Sigmoid colon (tissue), 6 donors: ENCODE measurements at regions not wholly inside any gene's neighbourhood (a gene's known extent, or its start where the extent isn't known, plus 50 kb on each side); places are given as distances from the start of the nearest gene placed in this dataset.

Source experiments
- DNase-seq: peaks from one replicate; pipeline ENCODE4 v3.0.0-alpha.2; 2019
- H3K27ac ChIP-seq, 4 donors: fragments of 200-600 bp; sonication (generic); one replicate each; pipeline ENCODE4 v1.5.1; 2016 to 2019; ENCODE audit warnings: mild to moderate bottlenecking in 1 of 4
- H3K27me3 ChIP-seq, 3 donors: fragments of 200-600 bp; sonication (generic); one replicate each; pipeline ENCODE4 v1.5.1; 2019; ENCODE audit warnings: mild to moderate bottlenecking in 1 of 3
- H3K36me3 ChIP-seq, 4 donors: fragments of 200-600 bp; sonication (generic); one replicate each; pipeline ENCODE4 v1.5.1; 2016 to 2019
- H3K4me1 ChIP-seq, 4 donors: fragments of 200-600 bp; sonication (generic); one replicate each; pipeline ENCODE4 v1.5.1; 2017 to 2019
- H3K4me3 ChIP-seq, 4 donors: fragments of 200-600 bp; sonication (generic); one replicate each; pipeline ENCODE4 v1.5.1; 2017 to 2019; ENCODE audit warnings: mild to moderate bottlenecking in 2 of 4, moderate library complexity in 1 of 4
- H3K9me3 ChIP-seq, 4 donors: fragments of 200-600 bp in 3 of 4; sonication (generic) in 3 of 4; one replicate each; pipeline versions ENCODE4 v1.5.1 to v1.6.1; 2013 to 2019
- EP300 ChIP-seq, 4 donors: sonication (generic); formaldehyde crosslinking; IDR thresholded peaks; one replicate each; pipeline ENCODE4 v1.6.1; 2017; ENCODE audit warnings: antibody characterized with exemption in 4 of 4
- POLR2A ChIP-seq, 2 donors: fragments of 450-650 bp; IDR thresholded peaks; one replicate each; pipeline ENCODE4 v1.6.1; 2016; ENCODE audit warnings: antibody characterized with exemption in 2 of 2, mild to moderate bottlenecking in 2 of 2, moderate library complexity in 2 of 2
- POLR2AphosphoS5 ChIP-seq, 4 donors: sonication (generic); formaldehyde crosslinking; IDR thresholded peaks; one replicate each; pipeline ENCODE4 v1.6.1; 2017; ENCODE audit warnings: antibody characterized with exemption in 4 of 4
- WGBS, 2 donors: extraction: QIAGEN DNeasy Blood & Tissue Kit; methylation state at CpG; one replicate each; pipeline ENCODE4 v1.1.7; 2013; 5-methylcytosine and 5-hydroxymethylcytosine counted together
- intact Hi-C: fragments of 100-400 bp; cut with DNase I; formaldehyde crosslinking; loops from one replicate; pipeline ENCODE4 v1.15.1; 2023
- TF ChIP-seq, protein P1 (sequence below), 4 experiments: fragments of 450-650 bp in 3 of 4; fragments of 200-600 bp in 1 of 4; IDR thresholded peaks; one replicate each; pipeline ENCODE4 v1.5.1; 2016 to 2019; ENCODE audit warnings: antibody characterized with exemption in 4 of 4, mild to moderate bottlenecking in 3 of 4, moderate library complexity in 2 of 4
- donor health status: healthy with polysubstance abuse.
- donor health status: healthy.

DNA sequence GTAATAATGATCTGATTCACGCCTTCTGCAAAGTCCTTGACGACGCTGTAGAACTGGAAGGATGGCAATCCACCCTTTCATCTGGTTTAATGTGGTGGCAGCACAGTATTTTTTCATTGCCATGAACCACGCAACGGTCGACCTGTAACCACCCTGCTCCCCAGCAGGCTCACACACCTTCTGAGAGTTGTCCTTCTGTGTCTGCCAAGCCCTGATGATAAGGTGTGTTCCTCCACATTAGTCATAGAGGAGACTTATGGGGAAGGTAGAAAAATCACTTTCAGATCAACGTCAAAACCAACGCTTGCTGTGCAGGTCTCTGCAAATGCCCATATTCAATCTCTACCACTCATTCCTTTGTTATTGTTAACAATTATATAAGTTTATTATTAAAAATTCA lies 328.7 kb downstream of the SIPA1L2 start:
- no peak overlapping the region for H3K4me3 ChIP-seq
- no peaks in the 10 kb centered on the region for H3K36me3 ChIP-seq
- no peak overlapping the region for H3K27ac ChIP-seq
- intact Hi-C loops = no loop called here
- no peaks in the 10 kb centered on the region for H3K9me3 ChIP-seq
- no peaks in the 10 kb centered on the region for H3K27me3 ChIP-seq
- 43 to 90% methylated on average over 8 of the region's 8 CpGs for WGBS, 2 donors
- DNase-seq = no peak
- H3K4me1 ChIP-seq = peaks cover 0 to 6% (median 2%) of the 10 kb centered on the region in 4 donors
- TF ChIP-seq, protein P1, sequence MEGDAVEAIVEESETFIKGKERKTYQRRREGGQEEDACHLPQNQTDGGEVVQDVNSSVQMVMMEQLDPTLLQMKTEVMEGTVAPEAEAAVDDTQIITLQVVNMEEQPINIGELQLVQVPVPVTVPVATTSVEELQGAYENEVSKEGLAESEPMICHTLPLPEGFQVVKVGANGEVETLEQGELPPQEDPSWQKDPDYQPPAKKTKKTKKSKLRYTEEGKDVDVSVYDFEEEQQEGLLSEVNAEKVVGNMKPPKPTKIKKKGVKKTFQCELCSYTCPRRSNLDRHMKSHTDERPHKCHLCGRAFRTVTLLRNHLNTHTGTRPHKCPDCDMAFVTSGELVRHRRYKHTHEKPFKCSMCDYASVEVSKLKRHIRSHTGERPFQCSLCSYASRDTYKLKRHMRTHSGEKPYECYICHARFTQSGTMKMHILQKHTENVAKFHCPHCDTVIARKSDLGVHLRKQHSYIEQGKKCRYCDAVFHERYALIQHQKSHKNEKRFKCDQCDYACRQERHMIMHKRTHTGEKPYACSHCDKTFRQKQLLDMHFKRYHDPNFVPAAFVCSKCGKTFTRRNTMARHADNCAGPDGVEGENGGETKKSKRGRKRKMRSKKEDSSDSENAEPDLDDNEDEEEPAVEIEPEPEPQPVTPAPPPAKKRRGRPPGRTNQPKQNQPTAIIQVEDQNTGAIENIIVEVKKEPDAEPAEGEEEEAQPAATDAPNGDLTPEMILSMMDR (IDR thresholded peaks at IDR 0.05) = no peak
- TF ChIP-seq POLR2A (IDR thresholded peaks at IDR 0.05) (no peak), POLR2AphosphoS5 (IDR thresholded peaks at IDR 0.05) (no peak), EP300 (IDR thresholded peaks at IDR 0.05) (no peak)

DNA sequence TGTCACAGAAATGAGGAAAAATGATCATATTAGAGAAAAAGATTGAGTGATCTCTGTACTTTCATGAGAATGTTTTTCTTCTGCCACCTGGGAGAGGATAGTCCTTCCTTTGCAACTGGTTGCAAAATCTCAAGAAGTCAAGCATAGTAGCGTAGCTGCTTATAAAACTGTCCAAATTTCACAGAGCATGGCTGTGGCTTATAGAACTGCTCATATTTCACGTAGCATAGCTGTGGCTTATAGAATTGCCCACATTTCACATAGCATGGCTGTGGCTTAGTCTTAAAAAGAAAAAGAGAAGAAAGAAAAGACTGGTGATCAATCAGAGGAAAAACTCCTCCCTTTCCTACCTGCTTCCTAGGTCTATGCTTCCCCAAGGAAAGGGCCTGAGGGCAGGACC lies 329.5 kb downstream of the SIPA1L2 start:
- Histone ChIP-seq H3K36me3 (no peaks in the 10 kb centered on the region), H3K27ac (no peak overlapping the region), H3K9me3 (no peaks in the 10 kb centered on the region), H3K4me3 (no peak overlapping the region), H3K27me3 (no peaks in the 10 kb centered on the region), H3K4me1 (no peaks in the 10 kb centered on the region)
- intact Hi-C loops = no loop called here
- no peak for TF ChIP-seq EP300 (IDR thresholded peaks at IDR 0.05)
- no peak for TF ChIP-seq POLR2AphosphoS5 (IDR thresholded peaks at IDR 0.05)
- TF ChIP-seq POLR2A (IDR thresholded peaks at IDR 0.05) = no peak
- TF ChIP-seq, protein P1 (IDR thresholded peaks at IDR 0.05) = no peak
- no peak for DNase-seq
- WGBS, 2 donors = 87 to 90% methylated on average over 2 of the region's 2 CpGs

DNA sequence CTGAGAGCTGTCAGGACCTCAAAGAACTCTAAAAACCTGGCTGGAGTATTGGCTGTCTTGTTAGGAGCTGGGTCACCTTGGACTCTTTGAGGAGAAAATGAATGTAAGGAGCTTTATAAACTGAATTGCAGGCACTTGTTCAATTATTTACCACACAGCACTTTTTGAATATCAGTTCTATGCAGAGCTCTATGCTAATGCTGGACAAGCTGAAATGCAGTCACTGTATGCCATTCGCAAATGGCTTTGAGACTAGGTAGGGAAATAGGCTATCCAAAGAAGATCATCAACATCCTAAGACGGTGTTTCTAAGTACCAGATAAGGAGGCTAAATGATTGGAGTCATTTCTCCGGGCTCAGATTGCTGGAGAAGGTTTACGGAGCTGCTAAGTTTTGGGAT lies 333.5 kb downstream of the SIPA1L2 start:
- no peaks in the 10 kb centered on the region for H3K36me3 ChIP-seq
- no peaks in the 10 kb centered on the region for H3K9me3 ChIP-seq
- H3K27ac ChIP-seq = no peak overlapping the region
- peaks cover 0 to 6% (median 2%) of the 10 kb centered on the region in 4 donors for H3K4me1 ChIP-seq
- no peak overlapping the region for H3K4me3 ChIP-seq
- intact Hi-C loops = no loop called here
- no peak for DNase-seq
- TF ChIP-seq, protein P1 (IDR thresholded peaks at IDR 0.05) = no peak
- TF ChIP-seq POLR2A (IDR thresholded peaks at IDR 0.05) = no peak
- TF ChIP-seq EP300 (IDR thresholded peaks at IDR 0.05) = no peak
- no peak for TF ChIP-seq POLR2AphosphoS5 (IDR thresholded peaks at IDR 0.05)
- H3K27me3 ChIP-seq = no peaks in the 10 kb centered on the region
- WGBS, 2 donors = 70 to 95% methylated on average over 4 of the region's 4 CpGs

DNA sequence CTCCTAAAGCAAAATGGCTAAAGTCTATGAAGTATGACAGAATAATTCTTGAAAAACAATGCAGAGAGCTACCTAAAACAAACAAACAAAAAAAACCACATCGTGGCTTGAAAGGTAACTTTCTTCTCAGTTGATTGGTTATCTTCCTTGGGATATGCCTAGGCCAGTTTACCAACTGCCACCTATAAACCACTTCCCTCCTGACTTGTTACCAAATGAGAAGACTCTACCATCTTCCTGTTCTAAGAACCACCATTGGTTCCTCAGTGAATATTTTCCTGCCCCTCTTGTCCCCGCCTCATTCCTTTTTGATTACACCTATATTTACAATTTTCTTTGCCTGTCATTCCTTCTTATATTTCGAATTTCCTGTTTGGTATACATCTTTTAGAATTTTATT lies 336.6 kb downstream of the SIPA1L2 start:
- Histone ChIP-seq H3K4me1 (peaks cover 0 to 7% (median 3%) of the 10 kb centered on the region in 4 donors), H3K27me3 (no peaks in the 10 kb centered on the region), H3K36me3 (no peaks in the 10 kb centered on the region), H3K9me3 (no peaks in the 10 kb centered on the region), H3K4me3 (no peak overlapping the region), H3K27ac (no peak overlapping the region)
- 81 to 84% methylated on average over 3 of the region's 3 CpGs for WGBS, 2 donors
- no peak for DNase-seq
- intact Hi-C loops = no loop called here
- no peak for TF ChIP-seq EP300 (IDR thresholded peaks at IDR 0.05)
- TF ChIP-seq POLR2AphosphoS5 (IDR thresholded peaks at IDR 0.05) = no peak
- no peak for TF ChIP-seq POLR2A (IDR thresholded peaks at IDR 0.05)
- TF ChIP-seq, protein P1 (IDR thresholded peaks at IDR 0.05) = no peak

DNA sequence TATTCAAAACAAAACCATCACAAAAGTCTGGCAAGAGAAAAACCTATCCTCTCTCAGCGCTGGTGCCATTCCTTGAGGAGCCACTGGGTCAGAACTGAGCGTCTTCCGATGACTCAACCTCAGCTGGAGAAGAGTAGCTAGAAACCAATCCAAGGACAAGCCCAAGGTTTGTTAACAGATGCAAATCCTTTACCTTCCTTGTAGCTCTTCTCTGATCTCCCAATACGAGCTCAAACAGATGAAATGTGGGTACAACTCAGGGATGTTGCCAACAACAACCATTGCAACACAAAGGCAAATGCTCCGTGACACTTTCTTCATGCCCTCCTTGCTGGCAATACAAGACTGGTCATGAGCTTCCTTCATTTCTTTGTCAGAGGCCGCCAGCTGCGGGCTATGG lies 337.1 kb downstream of the SIPA1L2 start:
- intact Hi-C loops = no loop called here
- Histone ChIP-seq H3K27me3 (no peaks in the 10 kb centered on the region), H3K4me3 (no peak overlapping the region), H3K27ac (peak overlapping the region in 3 of 4 donors; percentile 12 to 58 (median 45)), H3K4me1 (peaks cover 0 to 12% (median 5%) of the 10 kb centered on the region in 4 donors), H3K9me3 (no peaks in the 10 kb centered on the region), H3K36me3 (no peaks in the 10 kb centered on the region)
- 93 to 94% methylated on average over 7 of the region's 7 CpGs for WGBS, 2 donors
- no peak for DNase-seq
- TF ChIP-seq POLR2AphosphoS5 (IDR thresholded peaks at IDR 0.05) (no peak), EP300 (IDR thresholded peaks at IDR 0.05) (no peak), POLR2A (IDR thresholded peaks at IDR 0.05) (no peak)
- TF ChIP-seq, protein P1 (IDR thresholded peaks at IDR 0.05) = no peak
